OCI-M1 (cell line): ENCODE measurements at regions not wholly inside any gene's neighbourhood (a gene's known extent, or its start where the extent isn't known, plus 50 kb on each side); places are given as distances from the start of the nearest gene placed in this dataset.
A peak's percentile ranks its signal among the peaks of the same experiment; 100 is the strongest.
"Not testable (repeated sequence)": the region's sequence is repeated elsewhere in the genome, so short reads cannot be mapped to it uniquely, and the experiment has no call there.

Source experiments
- DNase-seq: peaks from one replicate; lab custom pipeline; 2025; lab: John Stamatoyannopoulos, UW

DNA sequence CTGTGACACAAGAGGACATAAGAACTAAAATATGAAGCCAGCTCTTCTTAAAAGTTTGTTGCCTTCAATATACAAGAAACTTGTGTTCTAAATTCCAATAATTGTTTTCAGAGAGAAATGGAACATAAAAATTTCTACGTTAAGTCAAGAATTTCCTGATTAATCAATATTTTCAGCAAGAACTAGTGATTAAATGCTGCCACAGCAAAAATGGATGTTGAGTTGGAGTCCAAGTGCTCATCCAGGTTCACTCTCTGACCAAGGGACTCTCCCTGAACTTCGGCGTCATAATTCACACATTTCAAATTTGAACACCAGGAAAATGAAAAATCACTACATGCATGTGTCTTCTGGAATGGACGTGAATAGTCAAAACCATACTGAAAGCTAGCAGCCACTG, 1263.6 kb upstream of the GOT2 start:
- no peak for DNase-seq

DNA sequence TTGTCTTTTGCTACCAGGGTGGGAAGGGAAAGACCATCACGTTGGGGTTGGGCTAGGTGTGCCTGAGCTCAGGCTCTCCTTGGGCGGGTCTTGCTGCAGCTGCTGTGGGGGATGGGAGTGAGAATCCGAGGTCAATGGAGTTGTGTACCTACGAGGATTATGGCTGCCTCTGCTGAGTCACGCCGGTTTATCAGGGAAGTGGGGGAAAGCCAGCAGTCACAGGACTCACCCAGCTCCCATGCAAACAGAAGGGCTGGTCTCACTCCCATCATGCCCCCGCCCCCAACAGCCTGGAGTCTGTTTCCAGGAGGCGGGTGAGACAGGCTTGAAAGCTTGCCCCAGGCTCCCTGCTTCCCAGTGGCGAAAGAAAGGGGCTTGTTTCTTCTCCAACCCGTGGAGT, 1259.0 kb upstream of the GOT2 start:
- DNase-seq = peak; percentile 42

DNA sequence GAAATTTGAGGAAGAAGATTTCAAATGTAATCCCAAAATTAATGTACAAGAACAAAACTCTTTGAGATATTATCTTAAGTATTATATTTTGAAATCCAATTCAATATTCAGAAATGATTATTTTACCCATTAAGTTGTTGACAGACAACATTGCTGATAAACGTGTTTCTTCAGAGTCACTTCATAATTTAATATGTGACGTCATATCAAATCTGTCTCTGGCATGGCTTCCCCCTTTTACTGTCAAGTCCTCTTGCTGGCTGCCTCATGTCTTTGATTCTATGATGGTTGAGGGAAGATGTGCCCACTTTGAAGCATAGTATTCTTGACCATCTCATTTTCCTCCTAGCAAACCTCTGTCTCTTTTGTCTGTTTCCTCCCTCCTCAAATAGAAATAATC, 1257.1 kb upstream of the GOT2 start:
- DNase-seq = no peak

DNA sequence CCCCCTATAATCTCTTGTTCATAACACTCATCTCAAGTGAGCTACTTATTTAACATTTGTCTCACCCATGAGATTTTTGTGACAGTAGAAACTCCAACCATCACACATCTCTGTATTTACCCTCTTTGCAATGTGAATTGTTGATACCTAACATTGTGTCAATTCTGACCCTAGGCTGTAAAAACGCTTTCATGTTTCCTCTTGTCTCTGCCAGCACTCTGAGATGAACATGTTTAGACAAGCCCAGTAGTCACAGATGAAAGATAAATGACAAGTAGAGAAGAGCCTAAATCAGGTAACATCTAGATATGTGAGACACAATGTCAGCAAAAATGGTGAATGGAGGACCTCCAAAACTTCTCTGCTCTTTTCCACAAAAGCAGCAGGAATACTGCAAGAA, 1254.5 kb upstream of the GOT2 start:
- DNase-seq = no peak

DNA sequence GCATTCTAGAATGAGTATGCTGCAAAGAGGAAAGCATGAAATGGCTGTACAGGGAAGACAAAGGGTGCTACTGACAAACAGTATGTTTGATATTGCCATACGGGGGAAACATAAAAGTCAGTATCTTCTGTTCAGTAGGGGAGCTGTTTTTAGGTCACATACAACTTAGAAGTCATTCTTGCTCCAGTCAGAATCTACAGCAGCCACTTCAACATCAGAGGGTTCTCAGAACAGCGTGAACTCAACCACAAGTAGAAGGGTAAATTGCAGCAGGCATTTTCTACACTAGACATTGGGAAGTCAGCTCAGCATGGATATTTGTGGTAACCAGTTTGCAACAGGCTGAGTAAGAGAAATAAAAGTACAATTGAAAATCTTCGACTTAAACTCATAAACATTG, 1241.8 kb upstream of the GOT2 start:
- no peak for DNase-seq

DNA sequence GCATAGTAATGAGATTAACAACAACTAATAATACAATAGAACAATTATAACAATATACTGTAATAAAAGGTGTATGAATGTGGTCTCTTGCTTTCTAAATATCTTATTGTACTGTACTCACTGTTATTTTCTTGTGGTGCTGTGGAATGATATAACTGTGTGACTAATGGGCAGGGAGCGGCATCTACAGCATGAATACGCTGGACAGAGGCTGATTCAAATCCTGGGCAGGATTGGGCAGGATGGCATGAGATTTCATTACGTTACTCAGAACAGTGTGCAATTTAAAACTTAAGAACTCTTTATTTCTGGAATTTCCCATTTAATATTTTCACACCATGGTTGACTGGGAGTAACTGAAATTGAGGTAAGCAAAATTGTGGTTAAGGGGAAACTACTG, 1239.8 kb upstream of the GOT2 start:
- no peak for DNase-seq

DNA sequence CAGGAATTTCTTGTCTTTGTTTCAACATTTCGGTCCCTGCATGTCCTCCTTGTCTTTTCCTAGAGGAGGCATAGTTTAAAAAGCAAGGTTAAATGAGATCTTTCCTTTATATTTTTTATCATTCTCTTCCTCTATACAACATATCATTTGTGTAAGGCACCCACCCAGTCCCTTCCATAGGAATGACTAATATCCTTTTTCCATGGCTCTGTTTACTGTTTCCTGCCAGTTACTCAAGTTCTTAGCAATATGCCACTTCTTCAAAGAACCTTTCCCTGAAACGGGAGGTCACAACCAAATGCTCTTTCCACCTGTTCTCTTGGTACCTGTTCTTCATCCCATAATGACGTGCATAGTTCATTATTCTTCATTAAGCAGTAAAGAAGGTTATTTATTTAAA, 1237.1 kb upstream of the GOT2 start:
- no peak for DNase-seq

DNA sequence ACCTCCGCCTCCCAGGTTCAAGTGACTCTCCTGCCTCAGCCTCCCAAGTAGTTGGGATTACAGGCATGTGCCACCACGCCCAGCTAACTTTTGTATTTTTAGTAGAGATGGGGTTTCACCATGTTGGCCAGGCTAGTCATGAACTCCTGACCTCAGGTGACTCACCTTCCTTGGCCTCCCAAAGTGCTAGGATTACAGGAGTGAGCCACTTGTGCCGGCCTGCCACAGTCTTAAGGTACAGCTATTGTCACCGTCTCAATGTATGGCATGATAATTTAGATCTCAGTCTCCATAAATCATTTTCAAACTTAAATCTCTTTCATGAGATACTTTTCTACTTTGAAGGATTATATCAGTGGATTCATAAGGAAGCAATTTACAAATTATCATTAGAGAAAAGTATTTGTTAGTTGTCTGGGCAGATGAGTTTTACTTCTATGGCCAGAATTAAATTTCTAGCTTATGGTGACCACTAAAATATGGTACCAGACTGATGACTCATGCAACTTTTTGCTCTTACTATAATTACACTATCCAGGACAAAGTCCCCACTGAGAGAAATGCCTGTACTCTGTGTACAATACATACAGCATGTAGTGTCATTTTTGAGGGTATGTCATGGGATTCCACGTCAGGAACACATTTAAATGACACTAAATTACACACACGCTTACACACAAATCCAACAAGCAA, 1230.3 kb upstream of the GOT2 start:
- DNase-seq = no peak

DNA sequence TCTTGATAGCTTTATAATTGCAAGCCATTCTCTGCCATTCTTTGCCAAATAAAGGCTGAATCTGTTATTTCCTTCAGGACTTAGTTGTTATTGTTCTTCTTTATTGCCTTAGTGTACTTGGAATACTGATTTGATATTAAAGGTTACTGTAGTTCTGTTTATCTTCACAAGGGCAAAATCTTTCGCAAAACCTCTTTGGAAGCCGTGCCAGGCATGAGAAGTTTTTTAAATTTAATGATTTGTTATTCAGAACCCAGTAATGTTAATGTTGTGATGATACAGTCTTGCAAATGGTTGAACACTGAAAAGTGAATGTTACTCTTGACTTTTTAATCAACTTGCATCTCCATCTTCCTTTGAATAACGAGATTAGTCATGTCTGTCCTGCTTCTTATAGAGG, 1225.2 kb upstream of the GOT2 start:
- DNase-seq = no peak

DNA sequence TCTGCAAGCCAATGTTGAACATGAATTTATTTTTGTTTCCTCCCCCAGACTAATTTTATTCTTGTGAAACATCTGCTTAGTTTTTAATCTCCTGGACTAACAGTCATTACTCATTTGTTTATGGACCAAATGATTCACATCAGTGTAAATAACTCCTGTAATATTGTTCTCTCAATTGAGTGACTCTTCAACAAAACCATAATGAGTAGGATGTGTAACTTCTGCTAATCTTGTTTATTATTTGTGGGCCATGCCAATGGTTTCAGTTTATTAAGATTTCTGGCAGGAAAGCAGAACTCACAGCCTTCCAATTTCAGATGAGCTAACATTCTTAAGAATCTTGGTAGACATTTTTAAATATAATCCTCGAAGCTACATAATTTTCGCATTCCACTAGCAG, 1216.3 kb upstream of the GOT2 start:
- DNase-seq = no peak

DNA sequence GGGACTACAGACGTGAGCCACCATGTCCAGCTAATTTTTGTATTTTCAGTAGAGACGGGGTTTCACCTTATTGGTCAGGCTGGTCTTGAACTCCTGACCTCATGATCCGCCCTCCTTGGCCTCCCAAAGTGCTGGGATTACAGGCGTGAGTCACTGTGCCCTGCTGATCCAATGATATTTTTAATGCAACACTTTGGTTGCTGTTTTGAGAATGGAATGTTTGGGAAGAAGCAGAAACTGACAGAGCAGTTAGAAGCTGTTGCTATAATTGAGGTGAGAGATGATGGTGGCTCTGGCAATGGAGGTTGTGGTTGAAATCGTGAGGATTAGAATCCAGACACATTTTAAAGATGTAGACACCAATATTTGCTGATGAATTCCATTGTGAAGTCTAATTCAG, 1209.9 kb upstream of the GOT2 start:
- DNase-seq = not testable (repeated sequence)

DNA sequence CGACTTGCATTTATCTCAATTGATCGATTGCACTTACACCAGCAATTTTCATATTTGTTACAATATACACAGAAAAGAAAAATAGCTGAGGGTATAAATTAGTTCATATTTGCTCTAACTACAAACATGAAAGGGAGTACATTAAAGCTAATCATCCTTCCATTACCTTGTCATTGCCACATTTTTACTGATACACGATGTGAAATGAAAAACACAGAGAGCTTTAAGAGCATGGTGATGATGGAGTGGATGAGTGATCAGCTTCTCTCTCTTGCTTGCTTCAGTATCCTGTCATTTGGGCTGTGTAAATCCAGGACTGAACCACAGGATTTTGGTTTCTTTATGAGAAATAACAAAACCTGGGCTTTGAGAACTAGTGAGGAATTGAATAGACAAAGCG, 1207.5 kb upstream of the GOT2 start:
- DNase-seq = no peak

DNA sequence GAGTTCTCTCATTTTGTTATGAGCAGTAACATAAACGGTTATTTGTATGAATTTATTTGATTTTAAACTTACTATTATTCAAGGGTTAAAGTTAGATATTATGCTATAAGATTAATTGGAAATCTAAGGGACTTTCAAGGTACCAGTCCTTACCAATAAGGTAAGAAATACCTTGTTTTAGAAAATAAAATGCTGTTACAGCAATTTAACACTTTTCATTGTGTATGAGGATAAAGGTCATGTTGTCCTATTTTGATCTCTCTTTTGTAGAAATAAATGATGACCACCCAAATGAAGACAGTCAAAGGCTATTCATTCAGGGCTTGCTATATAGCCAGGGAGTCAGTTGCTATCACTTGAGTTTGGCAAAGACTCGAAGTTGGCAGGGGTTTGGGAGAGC, 1185.9 kb upstream of the GOT2 start:
- DNase-seq = no peak

DNA sequence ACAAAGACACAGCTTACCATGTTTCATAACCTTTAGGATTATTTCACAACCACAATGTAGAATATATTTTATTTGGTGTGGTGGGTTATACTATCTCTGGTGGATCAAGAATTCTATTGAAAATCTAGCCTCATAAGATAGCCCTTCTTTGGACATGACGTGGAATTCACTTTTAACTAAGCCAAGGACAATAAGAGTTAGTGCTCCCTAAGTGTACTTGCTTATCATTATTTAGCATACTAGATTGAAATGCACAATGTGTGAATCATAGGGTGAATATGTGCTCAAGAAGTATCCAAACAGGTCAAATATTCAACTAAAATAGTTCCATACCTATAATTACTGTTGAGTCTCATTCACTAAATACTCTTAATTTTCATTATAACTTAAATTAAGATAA, 1179.5 kb upstream of the GOT2 start:
- no peak for DNase-seq

DNA sequence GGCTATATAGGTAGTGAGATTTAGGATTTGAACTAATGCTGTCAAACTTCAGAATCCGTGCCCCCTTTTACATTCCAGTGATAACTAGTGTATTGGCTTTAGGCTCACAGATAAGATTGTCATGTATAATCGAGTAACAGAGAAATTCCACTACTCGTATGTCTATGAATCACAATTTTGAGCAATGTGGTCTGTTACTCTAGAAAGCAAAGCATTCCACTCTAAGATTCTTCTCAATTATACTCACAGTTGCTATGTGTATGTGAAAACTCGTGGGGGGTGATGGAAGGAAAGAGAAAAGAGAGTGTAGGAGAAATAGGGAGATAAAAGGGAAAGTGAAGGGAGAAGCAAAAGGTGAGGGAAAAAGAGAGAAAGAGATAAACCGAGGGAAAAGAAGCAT, 1175.1 kb upstream of the GOT2 start:
- no peak for DNase-seq

DNA sequence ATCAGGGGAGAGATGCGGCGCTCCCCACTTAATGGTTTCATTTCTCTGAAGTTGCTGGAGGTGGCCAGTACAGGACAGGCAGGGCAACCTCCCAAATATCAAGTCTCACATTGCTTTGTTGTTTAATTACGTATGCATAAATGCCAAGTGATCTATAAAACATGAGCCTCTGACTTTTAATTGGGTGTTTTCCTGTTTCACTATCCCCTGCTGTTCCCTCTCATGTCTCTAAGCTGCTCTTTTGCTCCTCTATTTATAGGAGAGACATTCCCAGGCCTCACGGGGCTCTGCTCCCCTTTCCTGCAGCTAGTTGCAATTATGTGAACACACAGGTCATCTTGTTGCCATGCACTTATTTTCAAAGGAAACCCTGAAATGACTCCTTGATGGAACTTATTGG, 1173.5 kb upstream of the GOT2 start:
- DNase-seq = no peak

DNA sequence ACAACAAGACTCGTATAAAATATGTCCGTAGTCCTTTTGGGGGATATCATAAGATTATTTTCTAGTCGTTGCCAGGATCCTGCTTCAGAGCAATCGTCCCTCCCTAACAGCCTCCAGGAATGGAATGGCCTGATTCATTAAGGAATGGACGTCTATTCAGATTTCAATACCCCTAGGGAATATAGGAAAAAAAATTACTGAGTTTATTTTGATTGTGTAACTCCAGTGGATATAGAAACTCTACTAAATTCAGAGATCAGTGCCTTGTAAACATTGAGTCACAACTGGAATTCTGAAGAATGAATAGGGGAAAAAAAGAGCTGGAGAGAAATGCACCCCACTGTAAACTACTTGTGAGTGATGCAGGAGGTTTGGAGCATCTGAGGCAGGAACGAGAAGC, 1171.5 kb upstream of the GOT2 start:
- DNase-seq = no peak

DNA sequence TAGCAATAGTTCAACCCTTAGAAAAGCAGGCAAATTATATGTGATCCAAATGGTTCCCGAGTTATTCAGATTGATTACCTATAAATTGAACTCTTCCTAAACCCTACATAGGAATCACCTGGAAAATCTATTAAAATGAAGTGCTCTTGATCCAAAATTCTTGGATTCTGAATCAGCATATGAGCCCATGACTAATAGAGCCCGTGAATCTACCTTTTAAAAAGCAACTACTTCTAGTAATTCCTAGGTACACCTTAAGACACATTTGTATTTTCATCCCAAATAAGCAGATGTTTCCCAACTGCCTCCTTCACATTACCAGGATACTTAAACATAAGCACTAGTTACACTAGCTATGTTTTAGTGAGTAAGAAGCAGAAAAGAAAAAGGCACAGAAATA, 1171.0 kb upstream of the GOT2 start:
- no peak for DNase-seq

DNA sequence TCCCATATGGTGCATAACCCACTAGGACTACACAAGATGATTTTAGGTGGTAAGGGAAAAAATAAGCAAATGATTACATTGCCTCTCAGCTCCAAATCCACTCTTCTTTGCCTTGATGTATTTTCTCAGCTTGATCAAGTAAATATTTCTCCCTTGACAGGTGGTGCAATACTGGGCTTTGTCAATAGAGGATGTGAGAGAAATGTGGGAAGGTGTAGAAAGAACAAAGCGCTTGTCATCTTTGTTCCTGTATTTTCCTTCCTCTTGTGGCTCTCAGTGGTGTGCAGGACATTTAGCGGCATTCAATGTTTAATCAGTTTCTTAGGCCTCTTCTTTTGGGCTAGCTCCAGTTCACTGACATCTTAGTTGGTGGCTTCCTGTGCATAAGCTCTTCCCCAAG, 1165.8 kb upstream of the GOT2 start:
- no peak for DNase-seq

DNA sequence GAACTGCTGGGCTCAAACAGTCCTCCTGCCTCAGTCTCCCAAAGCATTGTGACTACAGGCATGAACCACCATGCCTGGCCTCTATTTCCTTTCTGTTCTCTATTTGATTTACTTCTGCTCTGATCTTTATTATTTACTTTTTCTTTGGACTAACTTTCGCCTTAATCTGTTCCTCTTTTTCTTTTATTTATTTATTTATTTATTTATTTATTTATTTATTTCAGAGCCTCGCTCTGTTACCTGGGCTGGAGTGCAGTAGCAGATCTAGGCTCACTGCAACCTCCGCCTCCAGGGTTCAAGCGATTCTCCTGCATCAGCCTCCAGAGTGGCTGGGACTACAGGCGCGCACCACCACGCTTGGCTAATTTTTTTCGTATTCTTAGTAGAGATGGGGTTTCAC, 1158.3 kb upstream of the GOT2 start:
- no peak for DNase-seq

DNA sequence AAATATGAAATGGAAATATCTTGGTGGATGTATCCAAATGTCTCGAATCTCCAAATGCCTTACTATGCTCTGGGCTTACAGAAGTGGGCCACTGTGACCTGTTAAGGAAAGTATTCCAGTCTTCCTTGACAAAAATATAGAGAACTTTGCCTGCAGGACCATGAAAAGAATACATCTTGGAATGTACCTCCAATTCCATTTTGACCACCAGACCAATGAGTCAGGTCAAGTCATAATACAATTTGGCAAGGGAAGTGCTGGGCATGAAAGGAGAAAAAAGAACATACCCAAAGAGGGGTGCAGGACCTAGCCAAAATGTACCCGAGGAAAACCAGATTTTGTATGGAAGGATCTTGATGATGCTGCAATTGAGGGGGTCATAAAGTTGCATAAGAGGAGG, 1153.7 kb upstream of the GOT2 start:
- no peak for DNase-seq

DNA sequence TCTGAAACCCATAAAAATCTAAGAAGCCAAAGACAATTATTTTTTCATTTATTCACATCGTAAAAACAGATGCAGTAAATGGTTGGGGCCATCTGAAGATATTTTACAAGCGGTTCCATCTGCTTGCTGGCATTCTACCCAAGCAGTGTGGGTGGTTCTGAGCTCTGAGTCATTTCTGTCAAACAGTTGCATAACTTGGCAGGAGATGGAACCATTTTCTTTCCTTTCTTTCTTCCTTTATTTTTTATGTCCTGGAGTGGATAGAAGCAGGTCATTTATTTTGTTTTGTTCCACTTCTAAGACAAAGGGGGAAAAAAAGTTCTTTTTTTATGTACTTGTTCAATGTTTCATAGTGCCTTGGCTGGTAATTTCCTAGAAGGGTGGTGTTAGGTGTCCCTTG, 1151.9 kb upstream of the GOT2 start:
- DNase-seq = peak; percentile 25

DNA sequence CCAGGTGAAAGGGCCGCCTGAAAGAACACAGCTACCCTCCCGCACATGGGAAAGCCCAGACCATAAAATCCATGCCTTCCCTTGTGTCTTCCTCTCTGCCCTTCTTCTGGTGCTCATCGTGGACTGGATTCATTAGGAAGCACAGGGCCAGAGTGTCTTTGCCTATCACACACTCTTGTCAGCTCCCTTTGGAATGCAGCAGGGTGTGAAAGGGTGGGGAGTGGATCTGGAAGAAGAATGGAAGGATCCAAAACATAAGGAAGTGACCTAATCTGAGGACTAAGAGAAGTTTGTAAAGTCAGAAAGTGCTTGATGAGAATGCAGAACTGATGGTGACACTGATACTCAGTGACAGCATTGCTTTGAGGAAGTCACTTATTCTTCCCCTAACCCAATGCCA, 1147.3 kb upstream of the GOT2 start:
- DNase-seq = peak; percentile 30

DNA sequence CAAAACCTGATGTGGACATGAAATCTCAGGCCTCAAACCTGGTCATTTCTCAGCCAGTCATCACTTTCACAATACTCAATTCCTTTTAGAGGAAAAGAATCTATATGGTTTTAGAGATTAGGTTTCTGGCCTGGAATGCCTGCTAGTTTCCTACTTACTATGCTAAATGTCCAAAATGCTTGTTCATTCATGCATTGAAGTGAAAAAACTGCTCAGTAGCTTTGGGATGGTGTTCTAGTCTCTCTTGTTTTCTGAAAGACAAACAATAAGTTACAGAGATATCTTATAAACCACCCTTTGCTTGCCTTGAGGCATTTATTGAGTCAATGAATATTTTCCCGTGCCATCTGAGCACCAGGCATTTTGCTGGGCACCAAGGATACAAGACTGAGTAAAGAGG, 1146.5 kb upstream of the GOT2 start:
- DNase-seq = no peak

DNA sequence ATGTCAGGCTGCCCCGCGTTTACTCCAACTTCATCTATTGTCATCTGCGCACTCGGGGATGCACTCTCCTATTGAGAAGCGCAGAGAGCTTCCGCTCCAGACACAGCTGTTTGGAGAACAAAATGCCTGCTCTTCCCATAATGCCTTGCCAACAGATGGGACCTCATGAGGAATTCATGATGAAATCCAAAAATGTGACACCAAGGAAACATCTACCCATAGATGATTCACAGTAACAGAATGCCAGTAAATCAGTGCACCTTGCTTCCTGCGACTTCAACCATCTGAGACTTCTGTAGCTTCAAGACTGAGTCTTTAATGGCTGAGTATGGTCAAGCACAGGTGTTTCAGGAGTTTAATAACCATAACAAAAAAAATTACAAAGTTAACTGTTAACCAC, 1144.9 kb upstream of the GOT2 start:
- DNase-seq = no peak
